Caco-2 (cell line): ENCODE measurements at regions not wholly inside any gene's neighbourhood (a gene's known extent, or its start where the extent isn't known, plus 50 kb on each side); places are given as distances from the start of the nearest gene placed in this dataset.

ENCODE experiments used
- BruUV-seq: library from RNA; stranded (reverse); fragments of 400-500 nt; replicated peaks from 2 replicates; lab custom pipeline; 2021; lab: Mats Ljungman, UMichigan
- CTCF ChIA-PET: fragments of 300-600 bp; sonication (Branson Sonifier 250); formaldehyde crosslinking; loops from one replicate; lab custom pipeline; 2022; ENCODE audit warnings: antibody characterized with exemption; lab: Charles Lee
- POLR2A ChIA-PET: fragments of 300-600 bp; sonication (Branson Sonifier 250); formaldehyde crosslinking; loops from one replicate; lab custom pipeline; 2022; ENCODE audit warnings: antibody characterized with exemption; lab: Charles Lee
- DNase-seq, 2 experiments: peaks; one replicate each; pipeline versions ENCODE4 v3.0.0 to v3.0.0-alpha.2; 2020 to 2022
- H3K27me3 ChIP-seq: replicated peaks from 2 replicates; pipeline ENCODE4 v1.6.0; 2011; ENCODE audit warnings: low read length; ENCODE audit not compliant: control insufficient read depth, insufficient read depth
- H3K36me3 ChIP-seq: 2 replicates; pipeline ENCODE4 v1.5.1; 2011; ENCODE audit warnings: low read length; ENCODE audit not compliant: control insufficient read depth, insufficient read depth
- H3K4me1 ChIP-seq: fragments of 250-450 bp; sonication (Bioruptor Pico); 2 replicates; pipeline ENCODE4 v1.5.1; 2020; ENCODE audit warnings: mild to moderate bottlenecking
- H3K4me3 ChIP-seq: 2 replicates; pipeline ENCODE4 v1.5.1; 2011; ENCODE audit warnings: low read depth, mild to moderate bottlenecking, control low read depth, low read length
- H3K9me3 ChIP-seq: fragments of 250-450 bp; sonication (Bioruptor Pico); 2 replicates; pipeline ENCODE4 v1.5.1; 2020; ENCODE audit warnings: mild to moderate bottlenecking, moderate library complexity
- H3K27ac Mint-ChIP-seq: one replicate; pipeline ENCODE4 v1.8.0; 2022; ENCODE audit warnings: mixed read lengths; ENCODE audit not compliant: unreplicated experiment
- H3K27me3 Mint-ChIP-seq: one replicate; pipeline ENCODE4 v1.8.0; 2022; ENCODE audit warnings: mixed read lengths; ENCODE audit not compliant: insufficient read depth, unreplicated experiment
- H3K36me3 Mint-ChIP-seq: one replicate; pipeline ENCODE4 v1.8.0; 2022; ENCODE audit warnings: mild to moderate bottlenecking, mixed read lengths; ENCODE audit not compliant: insufficient read depth, unreplicated experiment
- H3K4me1 Mint-ChIP-seq: one replicate; pipeline ENCODE4 v1.8.0; 2022; ENCODE audit warnings: low read depth, mixed read lengths; ENCODE audit not compliant: unreplicated experiment
- H3K4me3 Mint-ChIP-seq: one replicate; pipeline ENCODE4 v1.8.0; 2022; ENCODE audit warnings: mild to moderate bottlenecking, moderate library complexity, mixed read lengths; ENCODE audit not compliant: unreplicated experiment
- H3K9me3 Mint-ChIP-seq: one replicate; pipeline ENCODE4 v1.8.0; 2022; ENCODE audit warnings: mixed read lengths; ENCODE audit not compliant: unreplicated experiment
- intact Hi-C: fragments of 100-400 bp; cut with micrococcal nuclease; formaldehyde crosslinking; loops from one replicate; pipeline ENCODE4 v1.10.0; 2022; ENCODE audit not compliant: unreplicated experiment
- TF ChIP-seq, protein P1 (sequence below), 2 experiments: fragments of 200-600 bp in 1 of 2; IDR thresholded peaks; 1 replicate in 1 of 2; 2 replicates in 1 of 2; pipeline versions ENCODE4 v1.5.1 to v1.8.0; 2011 to 2022; ENCODE audit warnings: antibody characterized with exemption in 1 of 2, control low read depth in 1 of 2, inconsistent platforms in 1 of 2, low read depth in 1 of 2, low read length in 1 of 2, mild to moderate bottlenecking in 1 of 2, moderate library complexity in 1 of 2; ENCODE audit not compliant: insufficient read depth in 1 of 2, severe bottlenecking in 1 of 2, unreplicated experiment in 1 of 2

- TF ChIP-seq, protein P1, sequence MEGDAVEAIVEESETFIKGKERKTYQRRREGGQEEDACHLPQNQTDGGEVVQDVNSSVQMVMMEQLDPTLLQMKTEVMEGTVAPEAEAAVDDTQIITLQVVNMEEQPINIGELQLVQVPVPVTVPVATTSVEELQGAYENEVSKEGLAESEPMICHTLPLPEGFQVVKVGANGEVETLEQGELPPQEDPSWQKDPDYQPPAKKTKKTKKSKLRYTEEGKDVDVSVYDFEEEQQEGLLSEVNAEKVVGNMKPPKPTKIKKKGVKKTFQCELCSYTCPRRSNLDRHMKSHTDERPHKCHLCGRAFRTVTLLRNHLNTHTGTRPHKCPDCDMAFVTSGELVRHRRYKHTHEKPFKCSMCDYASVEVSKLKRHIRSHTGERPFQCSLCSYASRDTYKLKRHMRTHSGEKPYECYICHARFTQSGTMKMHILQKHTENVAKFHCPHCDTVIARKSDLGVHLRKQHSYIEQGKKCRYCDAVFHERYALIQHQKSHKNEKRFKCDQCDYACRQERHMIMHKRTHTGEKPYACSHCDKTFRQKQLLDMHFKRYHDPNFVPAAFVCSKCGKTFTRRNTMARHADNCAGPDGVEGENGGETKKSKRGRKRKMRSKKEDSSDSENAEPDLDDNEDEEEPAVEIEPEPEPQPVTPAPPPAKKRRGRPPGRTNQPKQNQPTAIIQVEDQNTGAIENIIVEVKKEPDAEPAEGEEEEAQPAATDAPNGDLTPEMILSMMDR (IDR thresholded peaks at IDR 0.05; ENCODE audit: insufficient read depth in 1 of 2, low read depth in 1 of 2, low read length in 1 of 2, severe bottlenecking in 1 of 2, unreplicated experiment in 1 of 2), result no peak
- Histone ChIP-seq H3K4me3 (no peak overlapping the region), H3K27me3 (no peaks in the 10 kb centered on the region), H3K36me3 (no peaks in the 10 kb centered on the region), H3K9me3 (no peaks in the 10 kb centered on the region), H3K4me1 (no peaks in the 10 kb centered on the region)
- POLR2A ChIA-PET, result no interaction called here
- BruUV-seq, result no TSS peak
- Mint-ChIP-seq H3K9me3 (no peaks in the 10 kb centered on the region), H3K36me3 (no peaks in the 10 kb centered on the region), H3K27ac (no peak overlapping the region), H3K27me3 (peaks cover 11% of the 10 kb centered on the region), H3K4me1 (no peaks in the 10 kb centered on the region), H3K4me3 (no peak overlapping the region)
- CTCF ChIA-PET, result interaction anchor here (1.0 kb wide), 1 partner anchor 107 kb away, joined by 3 read pairs; no protein-coding TSS in a partner anchor
- intact Hi-C loops, result no loop called here
- no peak for DNase-seq
Observed at GRCh38 chr13:76778853-76779252, 107.4 kb downstream of the KCTD12 start.

- H3K4me3 ChIP-seq, result no peak overlapping the region
- H3K9me3 ChIP-seq, result no peaks in the 10 kb centered on the region
- TF ChIP-seq, protein P1 (IDR thresholded peaks at IDR 0.05; ENCODE audit: insufficient read depth in 1 of 2, low read depth in 1 of 2, low read length in 1 of 2, severe bottlenecking in 1 of 2, unreplicated experiment in 1 of 2), result no peak
- no peak overlapping the region for H3K4me3 Mint-ChIP-seq
- H3K36me3 Mint-ChIP-seq, result no peaks in the 10 kb centered on the region
- H3K27ac Mint-ChIP-seq, result no peak overlapping the region
- no peaks in the 10 kb centered on the region for H3K27me3 ChIP-seq
- intact Hi-C loops, result no loop called here
- no peaks in the 10 kb centered on the region for H3K9me3 Mint-ChIP-seq
- H3K36me3 ChIP-seq, result no peaks in the 10 kb centered on the region
- H3K4me1 ChIP-seq, result no peaks in the 10 kb centered on the region
- no TSS peak for BruUV-seq
- ChIA-PET POLR2A (no interaction called here), CTCF (no interaction called here)
- H3K4me1 Mint-ChIP-seq, result no peaks in the 10 kb centered on the region
- H3K27me3 Mint-ChIP-seq, result peaks cover 14% of the 10 kb centered on the region
- no peak for DNase-seq
Observed at GRCh38 chr13:76777096-76777495, 109.1 kb downstream of the KCTD12 start.

DNA sequence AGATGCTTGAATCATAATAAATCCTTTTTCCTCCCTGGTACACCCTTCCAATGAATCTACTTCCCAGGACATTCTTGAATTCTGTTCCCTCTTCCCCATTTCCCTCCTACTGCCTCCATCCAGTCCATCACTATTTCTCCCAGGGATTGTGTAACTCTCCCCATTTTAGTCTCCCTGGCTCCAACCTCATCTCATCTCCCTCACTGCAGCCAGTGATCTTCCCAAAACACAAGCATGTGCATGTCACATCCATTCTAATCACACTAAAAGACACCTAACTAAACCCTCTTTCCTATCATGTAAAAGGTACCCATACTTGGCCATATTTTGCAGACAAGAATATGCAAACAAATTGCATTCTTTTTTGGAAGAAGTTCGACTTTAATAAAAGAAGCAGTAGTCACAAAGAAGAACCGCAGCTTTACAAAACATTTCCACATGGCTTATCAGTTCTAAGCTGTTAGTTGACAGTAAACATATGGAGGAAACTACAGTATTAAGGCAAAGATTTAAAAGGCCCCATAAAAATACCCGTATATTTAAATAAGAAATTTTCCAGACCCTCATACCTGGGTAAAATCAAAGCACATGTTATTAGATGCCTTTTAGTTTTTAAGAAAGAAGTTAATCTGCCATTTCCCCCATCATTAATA is 111.0 kb downstream of the KCTD12 start:
- intact Hi-C loops, result no loop called here
- H3K4me1 ChIP-seq, result no peaks in the 10 kb centered on the region
- H3K9me3 ChIP-seq, result no peaks in the 10 kb centered on the region
- POLR2A ChIA-PET, result no interaction called here
- H3K4me3 ChIP-seq, result no peak overlapping the region
- no TSS peak for BruUV-seq
- no peaks in the 10 kb centered on the region for H3K27me3 ChIP-seq
- H3K36me3 Mint-ChIP-seq, result no peaks in the 10 kb centered on the region
- TF ChIP-seq, protein P1 (IDR thresholded peaks at IDR 0.05; ENCODE audit: insufficient read depth in 1 of 2, low read depth in 1 of 2, low read length in 1 of 2, severe bottlenecking in 1 of 2, unreplicated experiment in 1 of 2), result no peak
- DNase-seq, result no peak
- H3K36me3 ChIP-seq, result no peaks in the 10 kb centered on the region
- no peaks in the 10 kb centered on the region for H3K4me1 Mint-ChIP-seq
- H3K27me3 Mint-ChIP-seq, result peaks cover 18% of the 10 kb centered on the region
- H3K9me3 Mint-ChIP-seq, result no peaks in the 10 kb centered on the region
- H3K27ac Mint-ChIP-seq, result no peak overlapping the region
- no peak overlapping the region for H3K4me3 Mint-ChIP-seq
- CTCF ChIA-PET, result no interaction called here
